ENCODE measurements at regions not wholly inside any gene's neighbourhood (a gene's known extent, or its start where the extent isn't known, plus 50 kb on each side); places are given as distances from the start of the nearest gene placed in this dataset.

DNA sequence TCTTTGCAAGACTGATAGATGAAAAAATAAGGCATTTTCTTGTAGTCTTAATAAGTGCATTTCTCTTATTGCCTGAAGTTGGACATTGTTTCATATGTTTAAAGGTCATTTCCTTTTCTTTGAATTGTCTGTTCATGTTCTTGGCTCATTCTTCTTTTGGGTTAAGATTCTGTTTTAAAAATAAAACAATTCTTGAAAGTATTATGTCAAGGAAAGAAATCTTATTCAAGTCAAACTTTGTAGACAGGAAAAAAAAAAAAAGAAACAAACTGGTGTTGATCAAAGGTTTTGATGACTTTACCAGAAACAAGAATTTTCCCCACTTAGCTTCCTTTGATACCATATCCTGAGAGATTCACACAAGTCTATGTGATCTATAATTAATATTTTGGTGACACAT lies 132.9 kb upstream of the AADACL2 start:
- Histone ChIP-seq H3K79me2 (ENCODE audit: low read depth) (no peaks in the 10 kb centered on the region), H3K9me2 (ENCODE audit: insufficient read depth) (no peaks in the 10 kb centered on the region), H3K4me2 (no peak overlapping the region), H3F3A (ENCODE audit: insufficient read depth, low read depth) (no peaks in the 10 kb centered on the region), H3K27me3 (ENCODE audit: insufficient read depth, low read depth) (no peaks in the 10 kb centered on the region), H4K20me1 (ENCODE audit: insufficient read depth) (no peaks in the 10 kb centered on the region), H3K4me1 (replicated peaks; ENCODE audit: insufficient read depth) (no peaks in the 10 kb centered on the region), H2AFZ (no peak overlapping the region), H3K36me3 (ENCODE audit: low read depth) (no peaks in the 10 kb centered on the region), H3K4me3 (no peak overlapping the region), H3K9me3 (ENCODE audit: insufficient read depth, low read depth) (no peaks in the 10 kb centered on the region; the same call in 1 of the 2 replicates), H3K27ac (no peak overlapping the region)
- ChIA-PET POLR2A (ENCODE audit: unreplicated experiment) (no interaction called here), CTCF (interaction anchor here (0.6 kb wide), 1 partner anchor 795 kb away, joined by 3 read pairs; no protein-coding TSS in a partner anchor)
- no TSS peak for BruUV-seq (replicated peaks)
- intact Hi-C loops (cut with micrococcal nuclease; ENCODE audit: unreplicated experiment), result no loop called here
- TF ChIP-seq, protein P1, sequence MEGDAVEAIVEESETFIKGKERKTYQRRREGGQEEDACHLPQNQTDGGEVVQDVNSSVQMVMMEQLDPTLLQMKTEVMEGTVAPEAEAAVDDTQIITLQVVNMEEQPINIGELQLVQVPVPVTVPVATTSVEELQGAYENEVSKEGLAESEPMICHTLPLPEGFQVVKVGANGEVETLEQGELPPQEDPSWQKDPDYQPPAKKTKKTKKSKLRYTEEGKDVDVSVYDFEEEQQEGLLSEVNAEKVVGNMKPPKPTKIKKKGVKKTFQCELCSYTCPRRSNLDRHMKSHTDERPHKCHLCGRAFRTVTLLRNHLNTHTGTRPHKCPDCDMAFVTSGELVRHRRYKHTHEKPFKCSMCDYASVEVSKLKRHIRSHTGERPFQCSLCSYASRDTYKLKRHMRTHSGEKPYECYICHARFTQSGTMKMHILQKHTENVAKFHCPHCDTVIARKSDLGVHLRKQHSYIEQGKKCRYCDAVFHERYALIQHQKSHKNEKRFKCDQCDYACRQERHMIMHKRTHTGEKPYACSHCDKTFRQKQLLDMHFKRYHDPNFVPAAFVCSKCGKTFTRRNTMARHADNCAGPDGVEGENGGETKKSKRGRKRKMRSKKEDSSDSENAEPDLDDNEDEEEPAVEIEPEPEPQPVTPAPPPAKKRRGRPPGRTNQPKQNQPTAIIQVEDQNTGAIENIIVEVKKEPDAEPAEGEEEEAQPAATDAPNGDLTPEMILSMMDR (conservative IDR thresholded peaks at IDR 0.05), result no peak
- no peak for TF ChIP-seq EZH2 (IDR thresholded peaks at IDR 0.05; ENCODE audit: low read depth)
- DNase-seq, result no peak

DNA sequence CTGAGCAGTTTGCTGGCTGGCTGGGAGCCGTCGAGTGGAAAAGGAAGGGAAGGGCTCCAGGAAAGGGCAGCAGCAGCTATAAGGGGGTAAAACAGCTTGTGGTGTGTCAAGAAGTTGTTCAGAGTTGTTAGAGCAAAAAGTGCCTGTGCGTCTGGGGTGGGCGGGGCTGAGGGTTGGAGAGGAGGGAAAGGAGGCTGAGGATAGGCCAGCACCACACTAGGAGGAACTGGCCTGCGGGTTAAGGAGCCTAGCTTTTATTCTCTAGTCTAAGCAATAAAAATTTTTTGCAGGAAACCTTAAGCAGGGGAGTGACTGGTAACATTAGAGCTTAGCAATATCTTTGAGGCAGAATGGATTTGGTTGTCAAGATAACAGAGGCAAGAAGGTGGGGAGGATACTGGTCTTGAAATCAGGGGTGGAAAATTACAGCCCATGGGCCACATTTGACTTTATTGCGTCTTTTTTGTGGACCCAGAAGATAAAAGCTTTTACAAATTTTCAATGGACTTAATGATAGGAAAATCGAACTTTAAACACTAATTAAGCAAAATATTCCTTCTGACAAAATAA lies 134.5 kb upstream of the AADACL2 start:
- POLR2A ChIA-PET (ENCODE audit: unreplicated experiment), result interaction anchor here (0.6 to 0.7 kb wide), 2 partner anchors 32 to 145 kb away, joined by 3 to 12 read pairs; no protein-coding TSS in a partner anchor
- H3K4me3 ChIP-seq, result no peak overlapping the region

DNA sequence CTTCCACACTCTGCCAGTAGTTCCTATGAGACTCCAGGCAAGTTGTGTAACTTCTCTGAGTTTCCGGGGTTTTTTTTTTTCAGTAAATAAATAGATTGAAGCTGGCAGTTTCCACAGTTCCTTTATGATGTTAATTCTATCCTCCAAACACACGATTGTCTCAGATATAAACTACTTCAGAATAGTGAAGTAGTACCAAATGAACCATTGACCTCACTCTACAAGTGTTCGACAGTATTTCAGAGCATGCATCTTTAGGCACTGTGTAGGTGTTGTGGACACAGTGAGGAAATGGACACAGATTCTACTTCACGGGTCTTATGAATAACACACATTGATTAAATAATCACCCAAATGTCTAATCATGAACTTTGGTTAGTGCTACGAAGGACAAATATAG lies 136.1 kb upstream of the IGSF10 start:
- ChIA-PET POLR2A (ENCODE audit: unreplicated experiment) (no interaction called here), CTCF (interaction anchor here (0.5 kb wide), 1 partner anchor 1754 kb away, joined by 3 read pairs; no protein-coding TSS in a partner anchor)
- H3K4me1 ChIP-seq (replicated peaks; ENCODE audit: insufficient read depth), result no peaks in the 10 kb centered on the region
- no TSS peak for BruUV-seq (replicated peaks)
- H3K27me3 ChIP-seq (ENCODE audit: insufficient read depth, low read depth), result no peaks in the 10 kb centered on the region
- H3F3A ChIP-seq (ENCODE audit: insufficient read depth, low read depth), result no peaks in the 10 kb centered on the region
- no peak overlapping the region for H3K27ac ChIP-seq
- DNase-seq, result no peak
- no peak overlapping the region for H3K4me3 ChIP-seq
- H3K36me3 ChIP-seq (ENCODE audit: low read depth), result no peaks in the 10 kb centered on the region
- no peaks in the 10 kb centered on the region; the same call in 1 of the 2 replicates for H3K9me3 ChIP-seq (ENCODE audit: insufficient read depth, low read depth)
- H3K4me2 ChIP-seq, result no peak overlapping the region
- no peaks in the 10 kb centered on the region for H3K9me2 ChIP-seq (ENCODE audit: insufficient read depth)
- H4K20me1 ChIP-seq (ENCODE audit: insufficient read depth), result no peaks in the 10 kb centered on the region
- TF ChIP-seq EZH2 (IDR thresholded peaks at IDR 0.05; ENCODE audit: low read depth), result no peak
- TF ChIP-seq, protein P1 (conservative IDR thresholded peaks at IDR 0.05), result no peak
- H2AFZ ChIP-seq, result no peak overlapping the region
- no peaks in the 10 kb centered on the region for H3K79me2 ChIP-seq (ENCODE audit: low read depth)
- intact Hi-C loops (cut with micrococcal nuclease; ENCODE audit: unreplicated experiment), result no loop called here

More for the DNA sequence above, 134.5 kb upstream of the AADACL2 start:
- no peaks in the 10 kb centered on the region for H4K20me1 ChIP-seq (ENCODE audit: insufficient read depth)
- no peak overlapping the region for H3K4me2 ChIP-seq
- no peaks in the 10 kb centered on the region; the same call in 1 of the 2 replicates for H3K9me3 ChIP-seq (ENCODE audit: insufficient read depth, low read depth)
- CTCF ChIA-PET, result no interaction called here
- no peak for DNase-seq
- no peaks in the 10 kb centered on the region for H3K27me3 ChIP-seq (ENCODE audit: insufficient read depth, low read depth)
- no peaks in the 10 kb centered on the region for H3K4me1 ChIP-seq (replicated peaks; ENCODE audit: insufficient read depth)
- no peak overlapping the region for H3K27ac ChIP-seq
- BruUV-seq (replicated peaks), result no TSS peak
- TF ChIP-seq, protein P1 (conservative IDR thresholded peaks at IDR 0.05), result no peak
- TF ChIP-seq EZH2 (IDR thresholded peaks at IDR 0.05; ENCODE audit: low read depth), result no peak
- no peaks in the 10 kb centered on the region for H3K9me2 ChIP-seq (ENCODE audit: insufficient read depth)
- no peaks in the 10 kb centered on the region for H3K79me2 ChIP-seq (ENCODE audit: low read depth)
- no peaks in the 10 kb centered on the region for H3F3A ChIP-seq (ENCODE audit: insufficient read depth, low read depth)
- intact Hi-C loops (cut with micrococcal nuclease; ENCODE audit: unreplicated experiment), result no loop called here
- no peaks in the 10 kb centered on the region for H3K36me3 ChIP-seq (ENCODE audit: low read depth)
- no peak overlapping the region for H2AFZ ChIP-seq

Data from PC-9 (cell line).